KMS-11 (cell line): ENCODE measurements at regions not wholly inside any gene's neighbourhood (a gene's known extent, or its start where the extent isn't known, plus 50 kb on each side); places are given as distances from the start of the nearest gene placed in this dataset.

Experiments
- H2AFZ ChIP-seq: fragments of 200-600 bp; sonication (generic); 2 replicates; pipeline ENCODE4 v1.6.1; 2016; ENCODE audit warnings: antibody characterized with exemption, mixed run types, low read depth
- H3K27ac ChIP-seq: fragments of 200-600 bp; sonication (generic); 2 replicates; pipeline ENCODE4 v1.6.1; 2016; ENCODE audit warnings: mild to moderate bottlenecking, mixed run types
- H3K27me3 ChIP-seq: fragments of 200-600 bp; sonication (generic); 2 replicates; pipeline ENCODE4 v1.6.1; 2017; ENCODE audit warnings: mild to moderate bottlenecking, low read depth, mixed run types, moderate library complexity; ENCODE audit not compliant: insufficient read depth
- H3K36me3 ChIP-seq: fragments of 200-600 bp; sonication (generic); 2 replicates; pipeline ENCODE4 v1.6.1; 2017; ENCODE audit warnings: mild to moderate bottlenecking, mixed run types; ENCODE audit not compliant: insufficient read depth
- H3K4me1 ChIP-seq: fragments of 200-600 bp; sonication (generic); 2 replicates; pipeline ENCODE4 v1.6.1; 2016; ENCODE audit warnings: mild to moderate bottlenecking, low read depth, mixed run types; ENCODE audit not compliant: poor library complexity, severe bottlenecking
- H3K4me2 ChIP-seq: fragments of 200-600 bp; sonication (generic); 2 replicates; pipeline ENCODE4 v1.7.0; 2016; ENCODE audit warnings: mild to moderate bottlenecking, mixed run types
- H3K4me3 ChIP-seq: fragments of 200-600 bp; sonication (generic); IDR thresholded peaks from 2 replicates; pipeline ENCODE4 v1.6.1; 2017; ENCODE audit warnings: low read depth, low read length, mixed read lengths; ENCODE audit not compliant: insufficient read depth
- H3K79me2 ChIP-seq: fragments of 200-600 bp; sonication (generic); 2 replicates; pipeline ENCODE4 v1.6.1; 2016; ENCODE audit warnings: low read depth, mixed run types; ENCODE audit not compliant: insufficient read depth
- H3K9ac ChIP-seq: fragments of 200-600 bp; sonication (generic); 2 replicates; pipeline ENCODE4 v1.6.1; 2016; ENCODE audit warnings: mild to moderate bottlenecking, mixed run types
- H4K20me1 ChIP-seq: fragments of 200-600 bp; sonication (generic); 2 replicates; pipeline ENCODE4 v1.6.1; 2016; ENCODE audit warnings: mild to moderate bottlenecking, mixed run types; ENCODE audit not compliant: insufficient read depth
- CTCF ChIP-seq: fragments of 200-600 bp; sonication (generic); conservative IDR thresholded peaks from 2 replicates; pipeline ENCODE4 v1.6.1; 2017; ENCODE audit warnings: low read depth, mild to moderate bottlenecking, antibody characterized with exemption, low read length, moderate library complexity, mixed read lengths

DNA sequence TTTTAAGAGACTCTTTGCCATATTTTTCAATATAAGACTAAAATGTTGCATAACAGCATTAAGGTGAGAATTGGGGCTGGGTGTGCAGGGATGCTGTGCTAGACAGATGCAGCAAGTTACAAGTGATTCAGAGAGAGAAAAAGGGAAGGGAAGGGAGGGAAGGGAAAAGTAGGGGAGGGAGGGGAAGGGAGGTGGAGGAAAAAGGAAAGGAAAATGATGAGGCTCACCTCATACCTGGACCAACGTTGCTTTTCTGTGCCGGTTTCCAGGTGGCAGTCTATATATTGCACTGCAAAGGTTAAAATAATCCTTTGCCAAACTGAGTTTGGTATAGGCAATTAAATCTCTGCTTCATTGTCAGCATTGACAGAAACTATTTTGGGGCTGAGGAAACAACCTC is 155.4 kb upstream of the LAMA2 start:
- Histone ChIP-seq H3K4me2 (no peak overlapping the region), H3K4me3 (no peak overlapping the region), H2AFZ (no peak overlapping the region), H4K20me1 (no peaks in the 10 kb centered on the region), H3K27ac (no peak overlapping the region), H3K9ac (no peak overlapping the region), H3K36me3 (no peaks in the 10 kb centered on the region), H3K4me1 (no peaks in the 10 kb centered on the region), H3K79me2 (no peaks in the 10 kb centered on the region), H3K27me3 (no peaks in the 10 kb centered on the region)
- TF ChIP-seq CTCF: no peak

- no peak overlapping the region for H3K4me2 ChIP-seq
- no peak overlapping the region for H2AFZ ChIP-seq
- peak; percentile 75 for TF ChIP-seq CTCF
These were observed 157.4 kb upstream of the LAMA2 start for GRCh38 chr6:128725271-128726233.

GRCh38 chr6:128724738-128725137 is 158.2 kb upstream of the LAMA2 start:
- Histone ChIP-seq H3K4me3 (no peak overlapping the region), H3K36me3 (no peaks in the 10 kb centered on the region), H3K4me1 (no peaks in the 10 kb centered on the region), H3K27me3 (no peaks in the 10 kb centered on the region), H2AFZ (no peak overlapping the region), H3K4me2 (no peak overlapping the region), H3K79me2 (no peaks in the 10 kb centered on the region), H4K20me1 (no peaks in the 10 kb centered on the region), H3K9ac (no peak overlapping the region), H3K27ac (no peak overlapping the region)
- TF ChIP-seq CTCF: no peak

More at GRCh38 chr6:128725271-128726233, 157.4 kb upstream of the LAMA2 start:
- Histone ChIP-seq H3K79me2 (no peaks in the 10 kb centered on the region), H4K20me1 (no peaks in the 10 kb centered on the region), H3K27me3 (no peaks in the 10 kb centered on the region), H3K36me3 (no peaks in the 10 kb centered on the region), H3K27ac (no peak overlapping the region), H3K9ac (no peak overlapping the region), H3K4me3 (no peak overlapping the region), H3K4me1 (no peaks in the 10 kb centered on the region)

DNA sequence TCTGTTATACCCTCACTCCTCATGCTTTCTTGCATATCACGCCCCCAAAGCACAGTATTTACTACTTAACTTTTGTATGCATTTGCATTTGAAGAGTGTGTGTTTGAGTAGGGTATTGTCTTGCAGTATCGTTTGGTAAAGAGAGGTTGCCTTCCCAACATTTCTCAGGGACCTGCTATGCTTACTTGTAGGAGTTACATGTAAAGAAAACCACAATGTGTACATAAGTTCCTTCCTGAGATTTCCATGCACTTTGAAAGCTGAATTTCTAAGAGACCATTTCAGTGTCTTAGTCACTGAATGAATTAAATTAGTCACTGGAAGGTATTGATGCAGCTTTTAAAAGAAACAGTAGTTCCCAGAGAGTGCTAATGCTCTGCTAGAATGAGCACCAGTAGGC is 159.3 kb upstream of the LAMA2 start:
- Histone ChIP-seq H3K27ac (no peak overlapping the region), H3K4me2 (no peak overlapping the region), H3K36me3 (no peaks in the 10 kb centered on the region), H4K20me1 (no peaks in the 10 kb centered on the region), H3K79me2 (no peaks in the 10 kb centered on the region), H3K9ac (no peak overlapping the region), H3K4me3 (no peak overlapping the region), H3K4me1 (no peaks in the 10 kb centered on the region), H3K27me3 (no peaks in the 10 kb centered on the region), H2AFZ (no peak overlapping the region)
- no peak for TF ChIP-seq CTCF
